HEK293 (cell line): ENCODE measurements at regions not wholly inside any gene's neighbourhood (a gene's known extent, or its start where the extent isn't known, plus 50 kb on each side); places are given as distances from the start of the nearest gene placed in this dataset.

ENCODE experiments used
- CTCF ChIA-PET: fragments of 350-600 bp; formaldehyde crosslinking; extraction: SDS; loops from one replicate; lab custom pipeline; 2021; ENCODE audit warnings: antibody characterized with exemption; lab: Yijun Ruan, JAX
- POLR2A ChIA-PET: fragments of 300-600 bp; formaldehyde crosslinking; extraction: SDS; loops from one replicate; lab custom pipeline; 2020; ENCODE audit warnings: antibody characterized with exemption, inconsistent platforms; lab: Yijun Ruan, JAX
- H3K27ac ChIP-seq: fragments of 200-500 bp; sonication (Bioruptor generic); 2 replicates; pipeline ENCODE4 v1.5.1; 2014; ENCODE audit warnings: low read depth, low read length, control low read depth, inconsistent platforms; ENCODE audit errors: extremely low read depth
- H3K36me3 ChIP-seq, 2 experiments: fragments of 200-500 bp in 1 of 2; sonication (Bioruptor generic) in 1 of 2; 1 replicate in 1 of 2; 2 replicates in 1 of 2; pipeline ENCODE4 v1.5.1; 2014 to 2017; ENCODE audit warnings: inconsistent platforms in 2 of 2, low read length in 2 of 2; ENCODE audit not compliant: control insufficient read depth in 2 of 2, insufficient read depth in 1 of 2
- H3K4me1 ChIP-seq: fragments of 200-500 bp; sonication (Bioruptor generic); 2 replicates; pipeline ENCODE4 v1.5.1; 2014; ENCODE audit warnings: mild to moderate bottlenecking, low read length, inconsistent platforms; ENCODE audit not compliant: control insufficient read depth, insufficient read depth
- H3K4me3 ChIP-seq: 2 replicates; pipeline ENCODE4 v1.5.1; 2011; ENCODE audit warnings: low read depth, mild to moderate bottlenecking, control low read depth, low read length, moderate library complexity
- H3K9me3 ChIP-seq: fragments of 200-500 bp; sonication (Bioruptor generic); 2 replicates; pipeline ENCODE4 v1.5.1; 2014; ENCODE audit warnings: low read depth, low read length, inconsistent platforms; ENCODE audit not compliant: control insufficient read depth, insufficient read depth
- BCL11B ChIP-seq: fragments of 450-650 bp; formaldehyde crosslinking; IDR thresholded peaks from 2 replicates; pipeline ENCODE4 v1.5.1; 2016; ENCODE audit warnings: low read depth, missing biosample characterization, missing genetic modification characterization
- ELK4 ChIP-seq: IDR thresholded peaks from 2 replicates; pipeline ENCODE4 v1.6.1; 2011; ENCODE audit warnings: mild to moderate bottlenecking, low read depth, low read length, borderline replicate concordance
- GLI4 ChIP-seq: fragments of 450-650 bp; formaldehyde crosslinking; IDR thresholded peaks from 2 replicates; pipeline ENCODE4 v1.5.1; 2016; ENCODE audit warnings: missing biosample characterization, missing genetic modification characterization
- KLF8 ChIP-seq: fragments of 450-650 bp; formaldehyde crosslinking; IDR thresholded peaks from 2 replicates; pipeline ENCODE4 v1.5.1; 2016; ENCODE audit warnings: missing biosample characterization, missing genetic modification characterization
- KLF9 ChIP-seq: fragments of 450-650 bp; formaldehyde crosslinking; IDR thresholded peaks from 2 replicates; pipeline ENCODE4 v1.5.1; 2016; ENCODE audit warnings: missing biosample characterization, missing genetic modification characterization, low read depth
- RBAK ChIP-seq: fragments of 450-650 bp; formaldehyde crosslinking; IDR thresholded peaks from 2 replicates; pipeline ENCODE4 v1.5.1; 2016; ENCODE audit warnings: missing biosample characterization, missing genetic modification characterization
- TCF7L2 ChIP-seq: IDR thresholded peaks from 2 replicates; pipeline ENCODE4 v1.6.1; 2011; ENCODE audit warnings: low read depth, mild to moderate bottlenecking, inconsistent platforms, low read length, moderate library complexity, borderline replicate concordance
- ZBTB10 ChIP-seq: fragments of 450-650 bp; formaldehyde crosslinking; IDR thresholded peaks from 2 replicates; pipeline ENCODE4 v1.5.1; 2016; ENCODE audit warnings: missing biosample characterization, missing genetic modification characterization
- ZFHX2 ChIP-seq: fragments of 450-650 bp; formaldehyde crosslinking; conservative IDR thresholded peaks from 2 replicates; pipeline ENCODE4 v1.5.1; 2016; ENCODE audit warnings: missing biosample characterization, missing genetic modification characterization
- ZNF112 ChIP-seq: fragments of 450-650 bp; formaldehyde crosslinking; IDR thresholded peaks from 2 replicates; pipeline ENCODE4 v1.5.0; 2017; ENCODE audit warnings: missing biosample characterization, missing genetic modification characterization
- ZNF426 ChIP-seq: fragments of 450-650 bp; formaldehyde crosslinking; IDR thresholded peaks from 2 replicates; pipeline ENCODE4 v1.5.1; 2017; ENCODE audit warnings: missing biosample characterization, missing genetic modification characterization, mild to moderate bottlenecking, inconsistent platforms, moderate library complexity
- ZNF501 ChIP-seq: fragments of 450-650 bp; formaldehyde crosslinking; IDR thresholded peaks from 2 replicates; pipeline ENCODE4 v1.5.1; 2016; ENCODE audit warnings: missing biosample characterization, missing genetic modification characterization
- ZNF624 ChIP-seq: fragments of 450-650 bp; formaldehyde crosslinking; IDR thresholded peaks from 2 replicates; pipeline ENCODE4 v1.5.1; 2017; ENCODE audit warnings: missing biosample characterization, missing genetic modification characterization
- ZNF629 ChIP-seq: fragments of 450-650 bp; formaldehyde crosslinking; IDR thresholded peaks from 2 replicates; pipeline ENCODE4 v1.5.1; 2017; ENCODE audit warnings: missing biosample characterization, missing genetic modification characterization
- ZNF677 ChIP-seq: fragments of 450-650 bp; IDR thresholded peaks from 2 replicates; pipeline ENCODE4 v1.5.0; 2018; ENCODE audit warnings: missing biosample characterization, mild to moderate bottlenecking, missing genetic modification characterization, moderate library complexity
- ZNF692 ChIP-seq: fragments of 450-650 bp; formaldehyde crosslinking; IDR thresholded peaks from 2 replicates; pipeline ENCODE4 v1.5.1; 2016; ENCODE audit warnings: missing biosample characterization, missing genetic modification characterization
- ZNF791 ChIP-seq: fragments of 450-650 bp; formaldehyde crosslinking; IDR thresholded peaks from 2 replicates; pipeline ENCODE4 v1.5.1; 2016; ENCODE audit warnings: missing biosample characterization, missing genetic modification characterization
- ZSCAN18 ChIP-seq: fragments of 450-650 bp; formaldehyde crosslinking; IDR thresholded peaks from 2 replicates; pipeline ENCODE4 v1.5.1; 2016; ENCODE audit warnings: missing biosample characterization, missing genetic modification characterization
- ZSCAN23 ChIP-seq: fragments of 450-650 bp; formaldehyde crosslinking; IDR thresholded peaks from 2 replicates; pipeline ENCODE4 v1.5.1; 2016; ENCODE audit warnings: missing biosample characterization, missing genetic modification characterization
- TF ChIP-seq, protein P1 (sequence below): fragments of 450-650 bp; formaldehyde crosslinking; IDR thresholded peaks from 2 replicates; pipeline ENCODE4 v1.5.1; 2016; ENCODE audit warnings: missing biosample characterization, missing genetic modification characterization, low read depth

DNA sequence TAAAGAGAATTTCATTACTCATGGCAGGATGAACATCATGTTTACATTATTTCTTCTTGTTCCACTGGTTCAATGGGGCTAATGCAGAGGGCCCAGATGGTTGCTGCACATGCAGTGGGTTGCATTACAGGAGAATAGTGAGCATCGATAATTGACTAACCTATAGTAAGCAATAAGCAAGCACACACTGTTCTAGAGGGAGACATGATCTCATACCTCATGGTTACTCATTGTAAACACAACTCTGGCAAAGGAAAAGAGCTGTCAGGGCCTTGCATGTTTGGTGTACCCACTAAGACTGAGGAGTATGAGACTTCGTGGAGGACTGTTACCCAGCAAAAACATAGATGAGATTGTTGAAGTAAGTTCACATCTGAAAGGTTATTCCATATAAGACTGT, 885.6 kb upstream of the VRK2 start:
- POLR2A ChIA-PET: no interaction called here
- Histone ChIP-seq H3K27ac (no peak overlapping the region), H3K4me1 (no peaks in the 10 kb centered on the region), H3K9me3 (no peaks in the 10 kb centered on the region), H3K36me3 (no peaks in the 10 kb centered on the region), H3K4me3 (no peak overlapping the region)
- CTCF ChIA-PET: no interaction called here
- TF ChIP-seq, protein P1, sequence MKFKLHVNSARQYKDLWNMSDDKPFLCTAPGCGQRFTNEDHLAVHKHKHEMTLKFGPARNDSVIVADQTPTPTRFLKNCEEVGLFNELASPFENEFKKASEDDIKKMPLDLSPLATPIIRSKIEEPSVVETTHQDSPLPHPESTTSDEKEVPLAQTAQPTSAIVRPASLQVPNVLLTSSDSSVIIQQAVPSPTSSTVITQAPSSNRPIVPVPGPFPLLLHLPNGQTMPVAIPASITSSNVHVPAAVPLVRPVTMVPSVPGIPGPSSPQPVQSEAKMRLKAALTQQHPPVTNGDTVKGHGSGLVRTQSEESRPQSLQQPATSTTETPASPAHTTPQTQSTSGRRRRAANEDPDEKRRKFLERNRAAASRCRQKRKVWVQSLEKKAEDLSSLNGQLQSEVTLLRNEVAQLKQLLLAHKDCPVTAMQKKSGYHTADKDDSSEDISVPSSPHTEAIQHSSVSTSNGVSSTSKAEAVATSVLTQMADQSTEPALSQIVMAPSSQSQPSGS (tag by site-specific recombination): no peak
- TF ChIP-seq KLF8 (tag by site-specific recombination) (no peak), ZBTB10 (no peak), ELK4 (no peak), ZNF426 (no peak), ZNF791 (no peak), ZNF677 (no peak), ZFHX2 (tag by site-specific recombination) (no peak), ZNF624 (tag by site-specific recombination) (no peak), GLI4 (tag by site-specific recombination) (no peak), ZNF112 (tag by site-specific recombination) (no peak), ZNF629 (tag by site-specific recombination) (no peak), ZNF501 (tag by site-specific recombination) (no peak), TCF7L2 (no peak), ZNF692 (no peak), RBAK (tag by site-specific recombination) (no peak), ZSCAN23 (tag by site-specific recombination) (no peak), KLF9 (tag by site-specific recombination) (no peak), ZSCAN18 (no peak)

DNA sequence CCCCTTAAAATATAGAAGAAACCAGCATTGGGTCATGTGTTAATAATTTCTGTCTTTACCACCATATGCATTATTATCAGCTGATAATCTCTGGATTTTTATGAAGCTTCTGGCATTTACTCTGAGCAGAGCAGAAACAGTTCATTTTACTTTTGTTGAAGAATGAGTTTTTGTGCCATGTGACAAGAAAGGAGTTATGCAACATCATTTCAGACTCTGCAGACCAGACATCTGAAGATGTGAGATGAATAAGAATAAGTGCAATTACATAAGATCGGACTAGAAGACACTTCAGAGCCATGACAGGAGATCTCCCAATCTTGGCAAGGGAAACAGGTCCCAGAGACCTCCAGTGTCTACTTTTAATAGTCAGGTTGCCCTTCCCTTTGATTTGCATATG, 869.4 kb upstream of the VRK2 start:
- TF ChIP-seq BCL11B (tag by site-specific recombination): no peak
- TF ChIP-seq, all 188 proteins: peak for 0
- CTCF ChIA-PET: no interaction called here

More for the DNA sequence above, 869.4 kb upstream of the VRK2 start:
- H3K36me3 ChIP-seq: no peaks in the 10 kb centered on the region
- H3K4me3 ChIP-seq: no peak overlapping the region
- POLR2A ChIA-PET: no interaction called here
- no peaks in the 10 kb centered on the region for H3K9me3 ChIP-seq
- no peak overlapping the region for H3K27ac ChIP-seq
- no peaks in the 10 kb centered on the region for H3K4me1 ChIP-seq
